K562 (cell line): ENCODE measurements at regions not wholly inside any gene's neighbourhood (a gene's known extent, or its start where the extent isn't known, plus 50 kb on each side); places are given as distances from the start of the nearest gene placed in this dataset.

ENCODE experiments used
- TF ChIP-seq, protein P1 (sequence below): fragments of 450-650 bp; IDR thresholded peaks from 2 replicates; pipeline ENCODE4 v1.6.1; 2016; ENCODE audit warnings: mild to moderate bottlenecking, moderate library complexity

DNA sequence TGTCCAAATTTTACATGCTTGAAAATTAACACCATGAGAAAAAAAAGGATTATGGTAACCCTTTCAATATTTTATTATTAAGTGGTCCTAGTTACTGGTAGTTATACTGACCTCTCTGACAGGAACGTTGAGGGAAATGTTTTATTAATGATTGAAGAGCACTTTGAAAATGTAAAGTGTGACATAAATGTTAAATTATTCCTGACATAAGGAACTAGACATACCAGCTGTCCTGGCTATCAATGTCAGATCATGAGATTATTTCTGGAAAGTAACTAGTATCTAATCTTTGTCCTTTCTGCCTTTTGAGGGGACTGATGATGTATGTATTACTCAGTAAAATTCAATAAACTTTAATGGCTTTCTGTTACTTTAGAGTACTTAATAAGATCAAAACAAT is 1538.5 kb upstream of the CDH6 start (continued):
- TF ChIP-seq, protein P1, sequence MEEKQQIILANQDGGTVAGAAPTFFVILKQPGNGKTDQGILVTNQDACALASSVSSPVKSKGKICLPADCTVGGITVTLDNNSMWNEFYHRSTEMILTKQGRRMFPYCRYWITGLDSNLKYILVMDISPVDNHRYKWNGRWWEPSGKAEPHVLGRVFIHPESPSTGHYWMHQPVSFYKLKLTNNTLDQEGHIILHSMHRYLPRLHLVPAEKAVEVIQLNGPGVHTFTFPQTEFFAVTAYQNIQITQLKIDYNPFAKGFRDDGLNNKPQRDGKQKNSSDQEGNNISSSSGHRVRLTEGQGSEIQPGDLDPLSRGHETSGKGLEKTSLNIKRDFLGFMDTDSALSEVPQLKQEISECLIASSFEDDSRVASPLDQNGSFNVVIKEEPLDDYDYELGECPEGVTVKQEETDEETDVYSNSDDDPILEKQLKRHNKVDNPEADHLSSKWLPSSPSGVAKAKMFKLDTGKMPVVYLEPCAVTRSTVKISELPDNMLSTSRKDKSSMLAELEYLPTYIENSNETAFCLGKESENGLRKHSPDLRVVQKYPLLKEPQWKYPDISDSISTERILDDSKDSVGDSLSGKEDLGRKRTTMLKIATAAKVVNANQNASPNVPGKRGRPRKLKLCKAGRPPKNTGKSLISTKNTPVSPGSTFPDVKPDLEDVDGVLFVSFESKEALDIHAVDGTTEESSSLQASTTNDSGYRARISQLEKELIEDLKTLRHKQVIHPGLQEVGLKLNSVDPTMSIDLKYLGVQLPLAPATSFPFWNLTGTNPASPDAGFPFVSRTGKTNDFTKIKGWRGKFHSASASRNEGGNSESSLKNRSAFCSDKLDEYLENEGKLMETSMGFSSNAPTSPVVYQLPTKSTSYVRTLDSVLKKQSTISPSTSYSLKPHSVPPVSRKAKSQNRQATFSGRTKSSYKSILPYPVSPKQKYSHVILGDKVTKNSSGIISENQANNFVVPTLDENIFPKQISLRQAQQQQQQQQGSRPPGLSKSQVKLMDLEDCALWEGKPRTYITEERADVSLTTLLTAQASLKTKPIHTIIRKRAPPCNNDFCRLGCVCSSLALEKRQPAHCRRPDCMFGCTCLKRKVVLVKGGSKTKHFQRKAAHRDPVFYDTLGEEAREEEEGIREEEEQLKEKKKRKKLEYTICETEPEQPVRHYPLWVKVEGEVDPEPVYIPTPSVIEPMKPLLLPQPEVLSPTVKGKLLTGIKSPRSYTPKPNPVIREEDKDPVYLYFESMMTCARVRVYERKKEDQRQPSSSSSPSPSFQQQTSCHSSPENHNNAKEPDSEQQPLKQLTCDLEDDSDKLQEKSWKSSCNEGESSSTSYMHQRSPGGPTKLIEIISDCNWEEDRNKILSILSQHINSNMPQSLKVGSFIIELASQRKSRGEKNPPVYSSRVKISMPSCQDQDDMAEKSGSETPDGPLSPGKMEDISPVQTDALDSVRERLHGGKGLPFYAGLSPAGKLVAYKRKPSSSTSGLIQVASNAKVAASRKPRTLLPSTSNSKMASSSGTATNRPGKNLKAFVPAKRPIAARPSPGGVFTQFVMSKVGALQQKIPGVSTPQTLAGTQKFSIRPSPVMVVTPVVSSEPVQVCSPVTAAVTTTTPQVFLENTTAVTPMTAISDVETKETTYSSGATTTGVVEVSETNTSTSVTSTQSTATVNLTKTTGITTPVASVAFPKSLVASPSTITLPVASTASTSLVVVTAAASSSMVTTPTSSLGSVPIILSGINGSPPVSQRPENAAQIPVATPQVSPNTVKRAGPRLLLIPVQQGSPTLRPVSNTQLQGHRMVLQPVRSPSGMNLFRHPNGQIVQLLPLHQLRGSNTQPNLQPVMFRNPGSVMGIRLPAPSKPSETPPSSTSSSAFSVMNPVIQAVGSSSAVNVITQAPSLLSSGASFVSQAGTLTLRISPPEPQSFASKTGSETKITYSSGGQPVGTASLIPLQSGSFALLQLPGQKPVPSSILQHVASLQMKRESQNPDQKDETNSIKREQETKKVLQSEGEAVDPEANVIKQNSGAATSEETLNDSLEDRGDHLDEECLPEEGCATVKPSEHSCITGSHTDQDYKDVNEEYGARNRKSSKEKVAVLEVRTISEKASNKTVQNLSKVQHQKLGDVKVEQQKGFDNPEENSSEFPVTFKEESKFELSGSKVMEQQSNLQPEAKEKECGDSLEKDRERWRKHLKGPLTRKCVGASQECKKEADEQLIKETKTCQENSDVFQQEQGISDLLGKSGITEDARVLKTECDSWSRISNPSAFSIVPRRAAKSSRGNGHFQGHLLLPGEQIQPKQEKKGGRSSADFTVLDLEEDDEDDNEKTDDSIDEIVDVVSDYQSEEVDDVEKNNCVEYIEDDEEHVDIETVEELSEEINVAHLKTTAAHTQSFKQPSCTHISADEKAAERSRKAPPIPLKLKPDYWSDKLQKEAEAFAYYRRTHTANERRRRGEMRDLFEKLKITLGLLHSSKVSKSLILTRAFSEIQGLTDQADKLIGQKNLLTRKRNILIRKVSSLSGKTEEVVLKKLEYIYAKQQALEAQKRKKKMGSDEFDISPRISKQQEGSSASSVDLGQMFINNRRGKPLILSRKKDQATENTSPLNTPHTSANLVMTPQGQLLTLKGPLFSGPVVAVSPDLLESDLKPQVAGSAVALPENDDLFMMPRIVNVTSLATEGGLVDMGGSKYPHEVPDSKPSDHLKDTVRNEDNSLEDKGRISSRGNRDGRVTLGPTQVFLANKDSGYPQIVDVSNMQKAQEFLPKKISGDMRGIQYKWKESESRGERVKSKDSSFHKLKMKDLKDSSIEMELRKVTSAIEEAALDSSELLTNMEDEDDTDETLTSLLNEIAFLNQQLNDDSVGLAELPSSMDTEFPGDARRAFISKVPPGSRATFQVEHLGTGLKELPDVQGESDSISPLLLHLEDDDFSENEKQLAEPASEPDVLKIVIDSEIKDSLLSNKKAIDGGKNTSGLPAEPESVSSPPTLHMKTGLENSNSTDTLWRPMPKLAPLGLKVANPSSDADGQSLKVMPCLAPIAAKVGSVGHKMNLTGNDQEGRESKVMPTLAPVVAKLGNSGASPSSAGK = no peak
